Keratinocyte (primary cell): ENCODE measurements at regions not wholly inside any gene's neighbourhood (a gene's known extent, or its start where the extent isn't known, plus 50 kb on each side); places are given as distances from the start of the nearest gene placed in this dataset.

Source experiments
- DNase-seq: peaks from one replicate; pipeline ENCODE4 v3.0.0-alpha.2; 2011; ENCODE audit warnings: low read depth, missing footprints, low spot score
- FAIRE-seq: peaks from 2 replicates; lab custom pipeline; 2011; peaks lifted over from hg19 to GRCh38; lab: Jason Lieb, UNC
- H2AFZ ChIP-seq: 2 replicates; pipeline ENCODE4 v1.6.0; 2012; ENCODE audit warnings: low read length, control low read depth, inconsistent platforms; ENCODE audit not compliant: control insufficient read depth
- H3K27ac ChIP-seq: 2 replicates; pipeline ENCODE4 v1.5.1; 2011; ENCODE audit warnings: low read length; ENCODE audit not compliant: control insufficient read depth, insufficient read depth
- H3K27me3 ChIP-seq: 3 replicates; pipeline ENCODE4 v1.6.0; 2011; ENCODE audit warnings: low read length; ENCODE audit not compliant: control insufficient read depth, insufficient read depth; ENCODE audit errors: extremely low read depth
- H3K36me3 ChIP-seq, 2 experiments: 2 replicates in 1 of 2; 3 replicates in 1 of 2; pipeline ENCODE4 v1.5.1; 2011; ENCODE audit warnings: low read length in 2 of 2, mild to moderate bottlenecking in 1 of 2; ENCODE audit not compliant: control insufficient read depth in 2 of 2, insufficient read depth in 2 of 2; ENCODE audit errors: extremely low read depth in 1 of 2
- H3K4me1 ChIP-seq: 3 replicates; pipeline ENCODE4 v1.5.1; 2011; ENCODE audit warnings: low read length; ENCODE audit not compliant: control insufficient read depth, insufficient read depth; ENCODE audit errors: extremely low read depth
- H3K4me2 ChIP-seq: 3 replicates; pipeline ENCODE4 v1.6.0; 2011; ENCODE audit warnings: low read depth, low read length; ENCODE audit not compliant: control insufficient read depth, insufficient read depth; ENCODE audit errors: extremely low read depth
- H3K4me3 ChIP-seq, 3 experiments: fragments of 200-600 bp in 1 of 3; sonication (generic) in 1 of 3; 2 replicates in 2 of 3; 3 replicates in 1 of 3; pipeline ENCODE4 v1.5.1; 2011 to 2016; ENCODE audit warnings: low read length in 3 of 3, mild to moderate bottlenecking in 3 of 3, control low read depth in 2 of 3, inconsistent platforms in 1 of 3, low read depth in 1 of 3, mixed read lengths in 1 of 3, mixed run types in 1 of 3, moderate library complexity in 1 of 3; ENCODE audit not compliant: control insufficient read depth in 2 of 3, insufficient read depth in 2 of 3; ENCODE audit errors: extremely low read depth in 1 of 3
- H3K79me2 ChIP-seq: 2 replicates; pipeline ENCODE4 v1.6.0; 2012; ENCODE audit warnings: low read length; ENCODE audit not compliant: control insufficient read depth, insufficient read depth
- H3K9ac ChIP-seq: 3 replicates; pipeline ENCODE4 v1.6.0; 2011; ENCODE audit warnings: low read length; ENCODE audit not compliant: control insufficient read depth, insufficient read depth; ENCODE audit errors: extremely low read depth
- H3K9me1 ChIP-seq: 3 replicates; pipeline ENCODE4 v1.6.0; 2011; ENCODE audit warnings: low read length; ENCODE audit not compliant: control insufficient read depth, insufficient read depth; ENCODE audit errors: extremely low read depth
- H3K9me3 ChIP-seq: 2 replicates; pipeline ENCODE4 v1.5.1; 2012; ENCODE audit warnings: low read depth, low read length; ENCODE audit not compliant: control insufficient read depth
- H4K20me1 ChIP-seq: 3 replicates; pipeline ENCODE4 v1.6.0; 2011; ENCODE audit warnings: low read length; ENCODE audit not compliant: control insufficient read depth, insufficient read depth; ENCODE audit errors: extremely low read depth
- EZH2 ChIP-seq: IDR thresholded peaks from one replicate; pipeline ENCODE4 v1.6.1; 2012; ENCODE audit warnings: inconsistent platforms, mild to moderate bottlenecking, low read length, moderate library complexity
- dilution Hi-C: fragments of 300-500 bp; cut with MboI; formaldehyde crosslinking; loops from one replicate; pipeline ENCODE4 v1.7.0; 2020; ENCODE audit warnings: low sequenced_read_pairs; ENCODE audit not compliant: extremely low pct_ligation_motif_present
- TF ChIP-seq, protein P1 (sequence below), 3 experiments: IDR thresholded peaks in 1 of 3; conservative IDR thresholded peaks in 1 of 3; optimal IDR thresholded peaks in 1 of 3; 2 replicates in 2 of 3; 3 replicates in 1 of 3; pipeline versions ENCODE3 to v1.5.1; 2011; ENCODE audit warnings: low read length in 3 of 3, mild to moderate bottlenecking in 3 of 3, moderate library complexity in 2 of 3, control low read depth in 1 of 3, inconsistent platforms in 1 of 3; ENCODE audit not compliant: insufficient read depth in 2 of 3; ENCODE audit errors: extremely low read depth in 1 of 3

DNA sequence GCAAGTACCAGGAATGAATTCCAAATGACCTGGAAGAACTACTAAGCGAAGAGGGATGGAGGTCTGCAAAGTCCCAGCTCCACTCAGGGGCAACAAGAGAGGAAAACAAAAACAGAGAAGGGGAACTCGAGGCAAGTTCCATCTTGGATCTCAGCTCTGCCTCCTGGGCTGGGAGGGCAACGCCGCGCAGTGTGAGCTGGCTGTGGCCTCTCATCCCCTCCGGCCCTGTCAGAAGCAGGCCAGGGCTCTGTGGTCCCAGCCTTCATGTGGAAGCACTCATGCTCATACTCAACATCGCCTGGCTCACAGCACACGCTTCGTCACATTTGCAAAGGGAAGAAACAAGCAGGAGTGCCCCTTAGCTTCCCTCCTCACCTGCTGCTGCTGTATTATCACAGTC, 627.9 kb upstream of the MGMT start:
- no peak for DNase-seq
- dilution Hi-C loops, result no loop called here
- H3K4me1 ChIP-seq, result no peaks in the 10 kb centered on the region
- no peak overlapping the region for H3K4me3 ChIP-seq
- no peaks in the 10 kb centered on the region for H3K9me1 ChIP-seq
- H3K9me3 ChIP-seq, result no peaks in the 10 kb centered on the region
- H2AFZ ChIP-seq, result no peak overlapping the region
- no peaks in the 10 kb centered on the region for H3K79me2 ChIP-seq
- no peaks in the 10 kb centered on the region for H3K36me3 ChIP-seq
- no peaks in the 10 kb centered on the region for H3K27me3 ChIP-seq
- H3K27ac ChIP-seq, result no peak overlapping the region
- FAIRE-seq, result no peak
- H4K20me1 ChIP-seq, result no peaks in the 10 kb centered on the region
- no peak overlapping the region for H3K4me2 ChIP-seq
- TF ChIP-seq EZH2, result no peak
- TF ChIP-seq, protein P1, sequence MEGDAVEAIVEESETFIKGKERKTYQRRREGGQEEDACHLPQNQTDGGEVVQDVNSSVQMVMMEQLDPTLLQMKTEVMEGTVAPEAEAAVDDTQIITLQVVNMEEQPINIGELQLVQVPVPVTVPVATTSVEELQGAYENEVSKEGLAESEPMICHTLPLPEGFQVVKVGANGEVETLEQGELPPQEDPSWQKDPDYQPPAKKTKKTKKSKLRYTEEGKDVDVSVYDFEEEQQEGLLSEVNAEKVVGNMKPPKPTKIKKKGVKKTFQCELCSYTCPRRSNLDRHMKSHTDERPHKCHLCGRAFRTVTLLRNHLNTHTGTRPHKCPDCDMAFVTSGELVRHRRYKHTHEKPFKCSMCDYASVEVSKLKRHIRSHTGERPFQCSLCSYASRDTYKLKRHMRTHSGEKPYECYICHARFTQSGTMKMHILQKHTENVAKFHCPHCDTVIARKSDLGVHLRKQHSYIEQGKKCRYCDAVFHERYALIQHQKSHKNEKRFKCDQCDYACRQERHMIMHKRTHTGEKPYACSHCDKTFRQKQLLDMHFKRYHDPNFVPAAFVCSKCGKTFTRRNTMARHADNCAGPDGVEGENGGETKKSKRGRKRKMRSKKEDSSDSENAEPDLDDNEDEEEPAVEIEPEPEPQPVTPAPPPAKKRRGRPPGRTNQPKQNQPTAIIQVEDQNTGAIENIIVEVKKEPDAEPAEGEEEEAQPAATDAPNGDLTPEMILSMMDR (optimal IDR thresholded peaks at IDR 0.05 in 1 of 3, IDR thresholded peaks at IDR 0.05 in 1 of 3, conservative IDR thresholded peaks at IDR 0.05 in 1 of 3; ENCODE audit: extremely low read depth in 1 of 3, insufficient read depth in 2 of 3, low read length in 3 of 3), result no peak
- H3K9ac ChIP-seq, result no peak overlapping the region

DNA sequence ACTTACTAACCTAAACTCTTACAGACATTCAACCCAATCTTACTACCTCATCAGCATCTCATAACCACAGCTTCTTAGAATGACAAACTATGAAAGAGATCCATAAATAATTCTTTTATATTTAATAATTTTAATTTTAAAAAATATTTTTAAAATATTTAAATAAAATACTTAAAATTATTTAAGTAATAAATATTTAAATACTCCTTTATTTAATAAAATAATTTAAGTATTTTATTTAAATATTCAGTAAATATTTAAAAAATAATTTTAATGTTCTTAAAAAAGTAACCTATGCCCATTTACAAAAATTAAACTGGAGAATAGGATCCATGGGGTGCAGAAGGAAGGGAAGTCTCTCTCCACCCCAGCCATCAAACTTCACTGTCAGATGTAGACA, 627.3 kb upstream of the MGMT start:
- TF ChIP-seq EZH2, result no peak
- TF ChIP-seq, protein P1 (optimal IDR thresholded peaks at IDR 0.05 in 1 of 3, IDR thresholded peaks at IDR 0.05 in 1 of 3, conservative IDR thresholded peaks at IDR 0.05 in 1 of 3; ENCODE audit: extremely low read depth in 1 of 3, insufficient read depth in 2 of 3, low read length in 3 of 3), result no peak
- FAIRE-seq, result no peak

More for the DNA sequence above, 627.3 kb upstream of the MGMT start:
- no peak for DNase-seq
- no peaks in the 10 kb centered on the region for H3K9me3 ChIP-seq
- no peaks in the 10 kb centered on the region for H3K36me3 ChIP-seq
- H3K4me1 ChIP-seq, result no peaks in the 10 kb centered on the region
- no peak overlapping the region for H3K9ac ChIP-seq
- no peaks in the 10 kb centered on the region for H4K20me1 ChIP-seq
- no peak overlapping the region for H3K27ac ChIP-seq
- H2AFZ ChIP-seq, result no peak overlapping the region
- no peaks in the 10 kb centered on the region for H3K27me3 ChIP-seq
- H3K4me3 ChIP-seq, result no peak overlapping the region
- dilution Hi-C loops, result no loop called here
- no peaks in the 10 kb centered on the region for H3K79me2 ChIP-seq
- no peaks in the 10 kb centered on the region for H3K9me1 ChIP-seq
- H3K4me2 ChIP-seq, result no peak overlapping the region
